ENCODE measurements at regions not wholly inside any gene's neighbourhood (a gene's known extent, or its start where the extent isn't known, plus 50 kb on each side); places are given as distances from the start of the nearest gene placed in this dataset.

DNA sequence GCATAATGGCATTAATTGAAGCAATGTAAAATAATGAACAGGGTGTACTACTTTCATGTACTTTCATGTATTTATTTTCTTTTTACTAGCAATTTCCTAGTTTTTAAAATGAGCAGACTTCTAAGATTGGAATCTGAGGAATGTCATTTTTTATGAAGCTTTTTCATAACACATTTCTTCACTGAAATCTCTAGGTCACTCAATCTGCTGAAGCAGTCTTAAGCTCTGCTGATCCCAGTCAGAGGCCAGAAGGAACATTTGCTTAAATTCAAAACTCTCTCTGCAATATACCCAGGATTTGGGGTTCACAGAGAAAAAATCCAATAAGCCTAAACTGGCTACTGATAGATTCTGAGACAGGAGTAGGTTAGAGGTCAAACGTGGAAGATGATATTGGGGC, 73.6 kb upstream of the CNTN1 start:
- no peak for DNase-seq (ENCODE audit: low spot score)

DNA sequence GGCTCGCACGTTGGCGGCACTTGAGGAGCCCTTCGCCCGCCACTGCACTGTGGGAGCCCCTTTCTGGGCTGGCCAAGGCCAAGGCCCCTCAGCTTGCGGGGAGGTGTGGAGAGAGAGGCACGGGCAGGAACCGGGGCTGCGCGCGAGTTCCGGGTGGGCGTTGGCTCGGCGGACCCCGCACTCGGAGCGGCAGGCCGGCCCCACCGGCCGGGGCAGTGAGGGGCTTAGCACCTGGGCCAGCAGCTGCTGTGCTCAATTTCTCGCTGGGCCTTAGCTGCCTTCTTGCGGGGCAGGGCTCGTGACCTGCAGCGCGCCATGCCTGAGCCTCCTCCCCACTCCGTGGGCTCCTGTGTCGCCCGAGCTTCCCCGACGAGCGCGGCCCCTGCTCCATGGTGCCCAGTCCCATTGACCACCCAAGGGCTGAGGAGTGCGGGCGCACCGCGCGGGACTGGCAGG, 71.6 kb upstream of the CNTN1 start:
- no peak for DNase-seq (ENCODE audit: low spot score)

DNA sequence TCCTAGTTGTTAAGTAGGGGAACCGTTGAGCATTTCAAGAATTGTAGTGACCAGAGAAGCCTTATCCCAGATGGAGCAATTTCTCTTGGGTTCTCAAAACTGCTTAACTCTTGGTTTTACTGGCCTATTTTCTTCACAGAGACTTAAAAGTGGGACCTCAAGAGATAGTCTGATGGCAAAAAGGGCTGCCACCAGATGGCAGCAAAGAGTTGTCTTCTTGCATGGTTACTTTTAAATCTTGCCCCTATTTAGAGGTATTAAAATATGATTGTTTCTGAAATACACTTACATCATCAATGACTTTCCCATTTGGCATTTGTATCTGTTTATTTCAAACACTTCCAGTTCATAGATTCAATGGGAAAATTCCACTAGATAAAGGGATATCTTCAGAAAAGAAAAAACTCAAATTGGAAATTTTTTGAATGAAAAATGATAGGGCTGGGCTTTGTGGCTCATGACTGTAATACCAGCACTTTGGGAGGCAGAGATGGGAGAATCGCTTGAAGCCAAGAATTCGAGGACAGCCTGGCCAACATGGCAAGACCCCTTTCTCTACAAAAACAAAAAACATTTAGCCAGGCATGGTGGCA, 69.9 kb upstream of the CNTN1 start:
- DNase-seq (ENCODE audit: low spot score): peak; percentile 23

DNA sequence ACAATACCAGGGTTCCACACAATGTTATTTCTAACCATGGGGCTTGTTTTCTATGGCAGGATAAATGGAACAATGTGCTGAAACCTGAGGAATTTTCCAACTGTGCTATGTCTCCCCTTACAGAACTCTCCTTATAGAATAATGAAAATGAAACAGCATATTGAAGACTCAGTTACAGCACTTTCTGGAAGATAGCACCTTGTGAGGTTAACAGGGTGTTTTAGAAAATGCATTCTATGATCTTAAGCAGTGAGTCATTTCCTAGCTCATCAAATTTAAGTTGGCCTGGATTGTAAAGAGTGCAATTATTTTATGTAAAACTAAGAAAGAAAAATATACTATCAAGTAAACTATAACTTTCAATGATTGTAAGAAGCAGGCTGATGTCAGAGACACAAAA, 60.1 kb upstream of the CNTN1 start:
- no peak for DNase-seq (ENCODE audit: low spot score)

DNA sequence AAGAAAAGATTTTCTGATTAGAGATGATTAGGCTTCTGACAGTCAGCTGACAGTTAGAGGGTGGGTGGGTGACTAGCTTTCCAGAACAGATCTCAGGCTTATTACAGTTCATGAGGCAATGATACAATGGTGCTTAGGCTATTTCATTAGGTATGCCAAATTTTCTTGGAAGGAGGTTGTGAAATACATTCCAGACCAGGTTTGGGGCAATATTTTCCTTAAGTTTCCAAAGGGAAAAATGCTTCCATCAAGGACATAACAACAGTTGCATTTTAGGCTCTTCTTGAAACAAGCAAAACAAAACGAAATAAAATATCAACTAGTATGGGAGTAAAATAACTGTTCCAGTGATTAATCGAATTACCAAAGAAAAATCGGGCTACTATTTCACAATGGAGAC, 59.3 kb upstream of the CNTN1 start:
- no peak for DNase-seq (ENCODE audit: low spot score)

DNA sequence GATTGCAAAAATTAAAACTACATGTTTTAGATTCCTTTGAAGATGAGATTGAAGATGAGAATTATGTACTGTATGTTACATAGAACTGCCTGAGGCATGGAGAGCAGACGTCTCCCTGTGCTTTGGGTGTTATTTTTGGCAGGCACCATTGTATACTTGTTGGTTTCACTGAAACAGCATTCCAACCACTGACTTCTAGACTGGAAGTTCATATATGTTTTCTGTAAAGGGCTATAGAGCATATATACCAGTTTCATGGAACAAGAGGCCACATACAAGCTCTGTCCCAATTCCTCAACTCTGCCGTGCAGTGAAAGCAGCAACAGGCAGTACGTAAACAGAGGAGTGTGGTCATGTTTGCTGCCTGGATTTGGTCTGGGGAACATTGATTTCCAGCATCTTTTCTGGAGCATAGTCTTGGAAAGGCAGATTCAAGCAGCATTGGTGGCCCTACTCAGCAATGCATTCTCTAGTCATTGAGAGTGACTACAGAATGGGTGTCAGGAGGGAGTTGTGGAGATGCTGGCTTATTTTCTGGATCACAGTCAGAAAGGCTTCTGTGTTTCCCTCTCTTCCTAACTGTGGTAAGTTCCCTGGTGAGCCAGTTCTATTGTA, 57.6 kb upstream of the CNTN1 start:
- DNase-seq (ENCODE audit: low spot score): no peak

DNA sequence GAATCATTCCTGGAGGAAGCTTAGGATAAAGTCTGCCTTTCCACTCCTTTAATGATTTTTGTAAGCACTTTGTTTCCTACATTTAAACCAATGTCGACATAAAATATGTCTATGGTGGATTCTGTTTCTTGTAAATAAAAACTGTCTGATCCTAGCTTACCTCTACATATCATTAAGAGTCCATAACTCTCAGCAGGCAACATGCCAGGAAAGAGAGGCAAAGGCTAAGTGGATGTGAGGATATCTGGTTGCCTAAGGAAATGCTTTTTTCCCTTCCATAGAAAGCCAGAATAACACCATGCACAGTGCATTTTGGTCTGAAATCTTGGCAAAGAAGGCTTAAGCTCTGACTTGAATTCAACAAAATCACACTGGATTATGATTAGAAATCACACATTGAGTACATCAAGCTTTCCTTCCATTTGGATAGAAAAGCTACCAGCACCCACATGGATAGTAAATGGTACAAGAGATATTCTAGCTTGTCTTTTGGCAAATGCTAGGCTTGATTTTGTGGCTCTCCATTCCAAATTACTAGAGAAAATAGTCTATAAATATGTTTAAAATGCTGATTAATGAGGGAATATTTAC, 57.0 kb upstream of the CNTN1 start:
- DNase-seq (ENCODE audit: low spot score): no peak

Data from germinal center (tissue), 1 donor.